HG03342 (cell line): ENCODE measurements at regions not wholly inside any gene's neighbourhood (a gene's known extent, or its start where the extent isn't known, plus 50 kb on each side); places are given as distances from the start of the nearest gene placed in this dataset.
"Not testable (repeated sequence)": the region's sequence is repeated elsewhere in the genome, so short reads cannot be mapped to it uniquely, and the experiment has no call there.

Experiments
- ATAC-seq: cut with Tn5 transposase; IDR thresholded peaks from one replicate; pipeline ENCODE4 v1.9.1; 2021; ENCODE audit warnings: mild to moderate bottlenecking, moderate library complexity; ENCODE audit not compliant: unreplicated experiment

- no peak for ATAC-seq
Observed at GRCh38 chr6:62819640-62820039, 391.6 kb upstream of the FKBP1C start.

GRCh38 chr6:62808565-62809293 lies 402.5 kb upstream of the FKBP1C start:
- ATAC-seq: no peak

DNA sequence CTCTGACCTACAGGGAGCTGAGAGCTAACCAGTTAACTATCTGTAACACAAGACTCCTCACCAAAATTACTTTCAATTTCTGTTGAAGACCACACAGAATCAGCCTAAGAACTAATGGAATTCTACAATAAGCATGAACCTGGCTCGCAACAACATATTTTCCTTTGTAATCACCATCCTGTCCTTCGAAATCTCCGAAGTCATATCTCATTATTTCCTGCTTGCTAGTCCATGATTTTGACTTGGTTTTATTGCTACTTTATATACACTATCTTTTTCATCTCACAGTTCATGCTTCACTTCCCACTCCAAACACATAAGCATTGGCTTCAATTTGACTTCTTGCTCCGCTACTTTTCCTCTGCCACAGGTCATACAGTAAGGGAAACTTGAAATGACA lies 405.8 kb upstream of the FKBP1C start:
- ATAC-seq: no peak

GRCh38 chr6:62803094-62803493 lies 408.2 kb upstream of the FKBP1C start:
- ATAC-seq: no peak

GRCh38 chr6:62797190-62797589 lies 414.1 kb upstream of the FKBP1C start:
- ATAC-seq: no peak

DNA sequence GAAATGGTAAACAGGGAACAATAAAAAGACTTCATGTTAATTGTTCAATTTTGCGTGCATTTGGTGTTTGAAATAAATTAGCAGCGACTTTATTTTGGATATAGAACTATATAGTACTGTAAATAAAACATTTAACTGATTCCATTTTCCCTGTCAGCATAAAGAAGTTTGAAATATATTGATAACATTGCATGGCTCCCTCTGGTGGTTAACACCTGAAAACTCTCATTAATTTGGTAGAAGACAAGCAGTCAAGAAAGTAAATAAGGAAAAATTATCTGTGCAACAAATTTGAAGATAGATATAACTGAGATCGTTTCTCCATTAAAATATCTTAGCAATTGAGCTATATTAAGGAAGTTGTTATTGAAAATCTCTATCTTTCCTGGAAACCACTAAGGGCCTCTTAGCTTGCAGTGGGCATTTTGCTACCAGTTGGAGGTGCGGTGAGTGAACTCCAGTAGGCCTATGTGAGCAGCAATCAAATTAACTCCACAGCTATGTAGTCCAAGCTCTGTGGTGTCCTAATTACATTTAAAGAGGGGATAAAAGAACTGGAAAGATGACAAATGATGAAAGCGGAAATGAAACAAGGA lies 435.7 kb upstream of the FKBP1C start:
- peak; percentile 59 for ATAC-seq

DNA sequence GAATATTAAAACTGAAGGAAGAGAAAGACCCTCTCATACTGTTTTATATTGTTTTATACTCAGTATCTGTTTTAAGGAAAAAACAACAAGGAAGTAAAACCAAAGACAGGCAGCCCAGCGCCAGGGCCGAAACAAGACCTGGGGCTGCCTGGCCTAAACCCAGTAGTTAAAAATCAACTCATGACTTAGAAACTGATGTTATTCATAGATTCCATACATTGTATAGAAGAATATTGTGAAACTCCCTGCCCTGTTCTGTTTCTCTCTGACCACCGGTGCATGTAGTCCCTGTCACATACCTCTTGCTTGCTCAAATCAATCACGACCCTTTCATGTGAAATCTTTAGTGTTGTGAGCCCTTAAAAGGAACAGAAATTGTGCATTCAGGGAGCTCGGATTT lies 445.1 kb upstream of the FKBP1C start:
- not testable (repeated sequence) for ATAC-seq

DNA sequence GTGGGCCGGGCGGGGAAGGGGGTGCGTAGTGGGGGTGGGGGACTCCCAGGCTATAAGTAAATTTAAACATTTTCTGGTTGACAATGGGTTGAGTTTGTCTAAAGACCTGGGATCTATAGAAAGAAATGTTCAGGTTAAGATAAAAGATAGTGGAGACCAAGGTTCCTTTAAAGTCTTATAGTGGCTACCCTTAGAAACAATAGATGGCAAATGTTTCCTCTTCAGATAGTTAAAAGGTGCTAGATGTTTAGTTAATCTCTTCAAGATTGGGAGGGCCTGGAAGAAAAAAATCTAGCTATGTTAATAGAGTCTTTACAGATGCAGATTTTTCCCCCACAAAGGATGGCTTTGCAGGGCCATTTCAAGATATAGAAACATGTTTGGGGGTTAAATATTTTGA lies 446.4 kb upstream of the FKBP1C start:
- no peak for ATAC-seq

DNA sequence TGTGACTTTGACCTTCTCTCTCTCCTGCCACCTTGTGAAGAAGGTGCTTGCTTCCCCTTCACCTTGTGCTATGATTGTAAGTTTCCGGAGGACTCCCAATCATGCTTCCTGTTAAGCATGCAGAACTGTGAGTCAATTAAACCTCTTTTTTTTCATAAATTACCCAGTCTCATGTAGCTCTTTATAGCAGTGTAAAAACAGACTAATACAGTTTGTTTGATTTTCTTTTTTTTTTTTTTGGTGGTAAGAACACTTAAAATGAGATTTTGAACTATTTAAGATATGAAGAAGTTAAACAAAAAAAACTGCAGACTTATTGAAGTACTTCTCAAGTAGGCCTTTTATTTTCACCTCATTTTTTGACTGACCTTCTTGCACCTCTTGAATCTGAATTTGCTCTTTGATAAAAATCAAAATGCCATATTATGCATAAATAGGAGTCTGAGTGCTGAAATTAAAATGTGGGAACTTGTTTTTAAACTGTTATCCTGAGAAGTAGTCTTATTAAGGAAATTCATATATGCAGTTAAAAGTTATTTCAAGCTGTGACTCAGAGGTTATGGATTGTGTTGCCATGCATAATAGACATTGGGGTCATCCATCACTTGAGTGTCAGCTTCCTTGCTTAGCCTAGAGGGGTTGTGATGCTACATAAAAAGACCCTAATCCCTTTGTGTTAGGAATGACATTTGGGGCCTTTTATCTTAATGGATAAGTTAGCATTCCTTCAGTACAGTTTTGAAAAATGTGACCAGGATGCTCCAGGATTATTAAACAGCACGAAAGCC lies 447.9 kb upstream of the FKBP1C start:
- ATAC-seq: no peak

- no peak for ATAC-seq
Observed at GRCh38 chr6:62746968-62747367, 460.9 kb upstream of the KHDRBS2 start.

GRCh38 chr6:62746161-62746560 lies 460.1 kb upstream of the KHDRBS2 start:
- ATAC-seq: no peak

DNA sequence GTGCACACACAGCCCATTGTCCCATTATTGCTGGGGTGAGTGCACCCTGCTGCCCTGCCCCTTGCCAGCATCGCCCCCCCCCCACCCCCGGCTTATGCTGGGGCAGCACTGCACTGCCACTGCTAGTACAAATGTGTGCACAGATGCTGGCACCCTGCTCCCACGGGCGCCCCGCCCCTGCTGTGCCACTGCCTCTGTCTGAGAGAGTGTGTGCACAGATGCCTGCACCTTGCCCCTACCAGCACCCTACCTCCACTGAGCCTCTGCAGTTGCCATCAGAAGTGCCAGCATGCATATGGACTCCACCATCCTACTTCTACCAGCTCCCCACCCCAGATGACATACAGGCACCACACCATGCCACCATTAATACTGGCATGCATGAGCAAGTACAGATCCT lies 454.6 kb upstream of the KHDRBS2 start:
- ATAC-seq: no peak

GRCh38 chr6:62740171-62740570 lies 454.1 kb upstream of the KHDRBS2 start:
- no peak for ATAC-seq

GRCh38 chr6:62737792-62738191 lies 451.8 kb upstream of the KHDRBS2 start:
- no peak for ATAC-seq

GRCh38 chr6:62721408-62721807 lies 435.4 kb upstream of the KHDRBS2 start:
- no peak for ATAC-seq

GRCh38 chr6:62716719-62717118 lies 430.7 kb upstream of the KHDRBS2 start:
- ATAC-seq: no peak

DNA sequence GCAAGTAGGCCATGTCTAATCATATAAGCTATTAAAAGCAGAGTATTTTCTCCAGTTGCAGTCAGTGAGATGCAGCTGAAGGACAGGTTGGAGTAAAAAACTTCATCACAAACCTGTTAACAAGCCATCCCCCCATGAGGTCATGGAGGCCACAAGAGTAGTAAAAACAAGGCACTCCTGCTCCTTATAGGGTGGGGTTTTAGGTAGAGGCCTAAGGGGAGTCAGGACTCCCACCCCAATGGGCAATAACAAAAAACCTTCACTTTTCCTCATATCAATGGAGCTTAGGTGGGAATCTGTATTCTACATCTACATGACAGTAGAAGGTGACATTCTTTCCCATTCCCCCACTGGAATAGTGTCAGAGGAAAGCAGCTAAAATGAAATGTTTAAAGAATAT lies 428.1 kb upstream of the KHDRBS2 start:
- no peak for ATAC-seq

GRCh38 chr6:62711750-62712149 lies 425.7 kb upstream of the KHDRBS2 start:
- no peak for ATAC-seq

DNA sequence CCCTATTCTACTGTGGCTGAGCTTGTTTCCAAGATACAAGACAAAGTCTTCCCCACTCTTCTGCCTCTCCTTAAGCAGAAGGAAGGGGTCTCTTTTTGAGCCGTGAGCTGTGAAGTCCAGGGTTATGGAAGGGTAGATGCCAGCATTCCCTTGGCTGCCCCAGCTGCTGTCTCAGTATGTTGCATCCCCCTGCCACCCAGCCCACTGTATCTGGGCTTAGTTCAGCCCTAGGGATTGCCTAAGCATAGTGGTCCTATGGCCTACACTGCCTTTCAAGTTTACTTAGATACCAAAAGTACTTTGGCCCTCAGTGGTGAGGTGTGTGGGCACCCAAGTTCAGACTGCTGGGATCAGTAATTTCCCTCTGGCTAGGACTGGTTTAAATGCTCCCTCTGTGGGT lies 421.9 kb upstream of the KHDRBS2 start:
- no peak for ATAC-seq

GRCh38 chr6:62707156-62707555 lies 421.1 kb upstream of the KHDRBS2 start:
- ATAC-seq: no peak

DNA sequence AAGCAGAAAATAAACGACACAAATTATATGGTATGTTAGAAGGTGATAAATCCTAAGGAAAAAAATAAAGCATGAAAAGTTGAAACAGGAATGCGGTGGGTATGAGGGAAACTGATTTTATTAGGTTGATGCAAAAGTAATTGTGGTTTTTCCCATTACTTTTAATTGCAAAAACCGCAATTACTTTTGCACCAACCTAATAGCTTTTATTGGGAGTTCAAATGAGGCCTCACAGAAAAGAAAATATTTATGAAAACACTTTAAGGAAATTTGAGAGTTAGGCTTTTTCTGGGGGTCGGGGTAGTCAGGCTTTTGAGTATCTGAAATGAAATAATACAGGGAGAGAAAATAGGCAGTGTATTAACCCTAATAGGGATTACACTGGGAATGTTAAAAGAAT lies 397.0 kb upstream of the KHDRBS2 start:
- no peak for ATAC-seq

DNA sequence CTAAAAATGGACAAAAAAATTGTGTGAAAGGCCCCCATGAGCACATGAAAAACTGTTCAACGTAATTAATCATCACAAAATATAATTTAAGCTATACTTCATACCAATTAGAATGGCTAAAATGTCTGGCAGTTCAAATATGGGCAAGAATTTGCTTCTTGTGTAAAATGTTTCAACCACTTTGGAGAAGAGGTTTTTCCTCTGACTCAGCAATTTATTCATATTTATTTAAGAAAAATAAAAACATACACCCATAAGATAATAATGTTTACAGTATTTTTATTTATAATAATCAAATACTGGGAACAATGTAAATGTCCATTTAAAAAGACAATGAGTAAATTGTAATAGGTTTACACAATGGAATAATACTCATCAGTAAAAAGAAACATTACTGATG lies 395.1 kb upstream of the KHDRBS2 start:
- no peak for ATAC-seq
